GM12892 (cell line): ENCODE measurements at regions not wholly inside any gene's neighbourhood (a gene's known extent, or its start where the extent isn't known, plus 50 kb on each side); places are given as distances from the start of the nearest gene placed in this dataset.

Experiments
- POLR2A ChIP-seq: IDR thresholded peaks from 2 replicates; pipeline ENCODE4 v1.6.1; 2011; ENCODE audit warnings: low read depth, low read length, control low read depth
- POLR2AphosphoS5 ChIP-seq: IDR thresholded peaks from 2 replicates; pipeline ENCODE4 v1.6.1; 2011; ENCODE audit warnings: low read depth, low read length, control low read depth
- TAF1 ChIP-seq: IDR thresholded peaks from 2 replicates; pipeline ENCODE4 v1.6.1; 2011; ENCODE audit warnings: low read depth, mild to moderate bottlenecking, control low read depth, low read length, borderline replicate concordance

- no peak for TF ChIP-seq POLR2A
- TF ChIP-seq POLR2AphosphoS5 = no peak
- no peak for TF ChIP-seq TAF1
These were observed 449.0 kb downstream of the CDH26 start for GRCh38 chr20:60407011-60407771.
